A673 (cell line): ENCODE measurements at regions not wholly inside any gene's neighbourhood (a gene's known extent, or its start where the extent isn't known, plus 50 kb on each side); places are given as distances from the start of the nearest gene placed in this dataset.

Source experiments
- BruUV-seq: library from RNA; stranded (reverse); fragments of 400-500 nt; replicated peaks from 2 replicates; lab custom pipeline; 2021; lab: Mats Ljungman, UMichigan
- CTCF ChIA-PET: fragments of 300-600 bp; sonication (Branson Sonifier 250); formaldehyde crosslinking; loops from one replicate; lab custom pipeline; 2022; ENCODE audit warnings: antibody characterized with exemption; lab: Charles Lee
- POLR2A ChIA-PET: fragments of 300-600 bp; sonication (Branson Sonifier 250); formaldehyde crosslinking; loops from one replicate; lab custom pipeline; 2022; ENCODE audit warnings: antibody characterized with exemption; ENCODE audit not compliant: low non-redundant PET; lab: Charles Lee
- DNase-seq: peaks from one replicate; pipeline ENCODE4 v3.0.0-alpha.2; 2015; ENCODE audit warnings: low spot score
- H3K27ac ChIP-seq: fragments of 200-600 bp; sonication (generic); 2 replicates; pipeline ENCODE4 v1.5.1; 2016; ENCODE audit warnings: mixed run types, low read depth, mild to moderate bottlenecking, mixed read lengths, antibody characterized with exemption, low read length; ENCODE audit not compliant: poor library complexity, severe bottlenecking
- H3K27me3 ChIP-seq: fragments of 200-600 bp; sonication (generic); replicated peaks from 2 replicates; pipeline ENCODE4 v1.6.1; 2017; ENCODE audit warnings: mixed run types, low read depth, mild to moderate bottlenecking, mixed read lengths, antibody characterized with exemption, low read length; ENCODE audit not compliant: insufficient read depth, poor library complexity
- H3K36me3 ChIP-seq: fragments of 200-600 bp; sonication (generic); 2 replicates; pipeline ENCODE4 v1.6.1; 2016; ENCODE audit warnings: mixed run types, mild to moderate bottlenecking, mixed read lengths, antibody characterized with exemption, low read length; ENCODE audit not compliant: insufficient read depth, poor library complexity, severe bottlenecking
- H3K4me1 ChIP-seq: fragments of 200-600 bp; sonication (generic); 2 replicates; pipeline ENCODE4 v1.6.1; 2017; ENCODE audit warnings: mixed run types, mild to moderate bottlenecking, mixed read lengths, antibody characterized with exemption, low read length; ENCODE audit not compliant: insufficient read depth, poor library complexity, severe bottlenecking
- H3K4me3 ChIP-seq: fragments of 200-600 bp; sonication (generic); 2 replicates; pipeline ENCODE4 v1.5.1; 2016; ENCODE audit warnings: low read depth, mixed run types, mild to moderate bottlenecking, mixed read lengths, low read length; ENCODE audit not compliant: poor library complexity, severe bottlenecking
- H3K9me3 ChIP-seq: fragments of 200-600 bp; sonication (generic); 2 replicates; pipeline ENCODE4 v1.6.1; 2016; ENCODE audit warnings: mixed run types, low read depth, mild to moderate bottlenecking, mixed read lengths, antibody characterized with exemption, low read length; ENCODE audit not compliant: poor library complexity, severe bottlenecking
- CTCF ChIP-seq: fragments of 300-800, 200-600 bp; sonication (generic); conservative IDR thresholded peaks from 2 replicates; pipeline ENCODE4 v1.5.1; 2017; ENCODE audit warnings: low read depth, mild to moderate bottlenecking, antibody characterized with exemption, low read length, moderate library complexity, mixed read lengths
- EZH2 ChIP-seq: fragments of 200-600 bp; sonication (generic); IDR thresholded peaks from 2 replicates; pipeline ENCODE4 v1.6.1; 2017; ENCODE audit warnings: borderline replicate concordance, low read depth, mild to moderate bottlenecking, mixed read lengths, antibody characterized with exemption, low read length; ENCODE audit not compliant: poor library complexity, severe bottlenecking
- intact Hi-C: fragments of 100-400 bp; cut with micrococcal nuclease; formaldehyde crosslinking; loops from one replicate; pipeline ENCODE4 v1.10.0; 2022; ENCODE audit not compliant: unreplicated experiment

GRCh38 chr2:15840969-15841368 lies 99.4 kb upstream of the MYCN start:
- TF ChIP-seq CTCF (no peak), EZH2 (no peak)
- no peaks in the 10 kb centered on the region for H3K27me3 ChIP-seq
- no peaks in the 10 kb centered on the region for H3K9me3 ChIP-seq
- CTCF ChIA-PET: no interaction called here
- no peak overlapping the region for H3K27ac ChIP-seq
- POLR2A ChIA-PET: no interaction called here
- DNase-seq: no peak
- no peaks in the 10 kb centered on the region for H3K4me1 ChIP-seq
- H3K36me3 ChIP-seq: no peaks in the 10 kb centered on the region
- intact Hi-C loops: no loop called here
- H3K4me3 ChIP-seq: no peak overlapping the region
- no TSS peak for BruUV-seq

- DNase-seq: no peak
- BruUV-seq: no TSS peak
- TF ChIP-seq CTCF (no peak), EZH2 (no peak)
- CTCF ChIA-PET: no interaction called here
- no peaks in the 10 kb centered on the region for H3K4me1 ChIP-seq
- no peak overlapping the region for H3K27ac ChIP-seq
- intact Hi-C loops: no loop called here
- POLR2A ChIA-PET: no interaction called here
- no peak overlapping the region for H3K4me3 ChIP-seq
- no peaks in the 10 kb centered on the region for H3K27me3 ChIP-seq
- no peaks in the 10 kb centered on the region for H3K9me3 ChIP-seq
- H3K36me3 ChIP-seq: no peaks in the 10 kb centered on the region
Measured at GRCh38 chr2:15841776-15842560, 98.4 kb upstream of the MYCN start.

- no peak overlapping the region for H3K4me3 ChIP-seq
- H3K9me3 ChIP-seq: no peaks in the 10 kb centered on the region
- no peaks in the 10 kb centered on the region for H3K27me3 ChIP-seq
- POLR2A ChIA-PET: no interaction called here
- H3K27ac ChIP-seq: no peak overlapping the region
- no peaks in the 10 kb centered on the region for H3K36me3 ChIP-seq
- BruUV-seq: no TSS peak
- CTCF ChIA-PET: no interaction called here
- intact Hi-C loops: no loop called here
- no peak for TF ChIP-seq EZH2
- TF ChIP-seq CTCF: no peak
- no peaks in the 10 kb centered on the region for H3K4me1 ChIP-seq
- DNase-seq: no peak
Measured at GRCh38 chr2:15842758-15843666, 97.3 kb upstream of the MYCN start.
